ENCODE measurements at regions not wholly inside any gene's neighbourhood (a gene's known extent, or its start where the extent isn't known, plus 50 kb on each side); places are given as distances from the start of the nearest gene placed in this dataset.

DNA sequence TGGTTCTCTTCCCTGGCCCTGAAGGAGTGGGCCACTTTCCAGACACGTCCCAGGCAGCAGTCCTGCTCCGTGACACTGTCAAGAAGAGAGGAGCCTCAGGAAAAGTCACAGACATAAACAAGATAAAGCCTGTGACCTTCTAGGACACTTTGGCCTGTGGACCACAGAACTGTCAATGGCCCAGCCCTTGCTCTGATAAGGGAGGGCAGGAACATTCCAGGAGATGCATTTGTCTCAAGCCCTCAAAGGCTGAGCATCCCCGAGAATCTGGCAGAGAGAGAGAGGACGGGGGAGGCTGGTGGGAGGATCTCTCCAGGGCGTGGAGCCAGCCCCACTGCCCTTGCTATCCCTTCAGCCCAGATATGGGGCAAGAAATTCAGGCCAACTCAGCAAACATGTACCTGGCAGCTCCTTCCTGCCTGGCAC is 476.4 kb downstream of the INSC start:
- no peak overlapping the region for H2AFZ ChIP-seq (ENCODE audit: low read depth, low read length)
- H3K27me3 ChIP-seq (ENCODE audit: insufficient read depth, low read length, poor library complexity) = no peaks in the 10 kb centered on the region
- no peak overlapping the region for H3K27ac ChIP-seq (ENCODE audit: low read length)
- H3K4me1 ChIP-seq (ENCODE audit: insufficient read depth, low read length) = no peaks in the 10 kb centered on the region
- H3K9me3 ChIP-seq (ENCODE audit: insufficient read depth, low read length, severe bottlenecking) = no peaks in the 10 kb centered on the region
- H4K20me1 ChIP-seq (ENCODE audit: insufficient read depth, low read length) = no peaks in the 10 kb centered on the region
- DNase-seq (no peak), ATAC-seq (ENCODE audit: insufficient read depth, low read depth) (no peak)
- no peaks in the 10 kb centered on the region for H3K36me3 ChIP-seq (ENCODE audit: insufficient read depth, low read length)
- no peak overlapping the region for H3K9ac ChIP-seq (ENCODE audit: low read depth, low read length)
- no peak for TF ChIP-seq EZH2 (IDR thresholded peaks at IDR 0.05; ENCODE audit: borderline replicate concordance, low read depth, low read length, severe bottlenecking)
- TF ChIP-seq, protein P1, sequence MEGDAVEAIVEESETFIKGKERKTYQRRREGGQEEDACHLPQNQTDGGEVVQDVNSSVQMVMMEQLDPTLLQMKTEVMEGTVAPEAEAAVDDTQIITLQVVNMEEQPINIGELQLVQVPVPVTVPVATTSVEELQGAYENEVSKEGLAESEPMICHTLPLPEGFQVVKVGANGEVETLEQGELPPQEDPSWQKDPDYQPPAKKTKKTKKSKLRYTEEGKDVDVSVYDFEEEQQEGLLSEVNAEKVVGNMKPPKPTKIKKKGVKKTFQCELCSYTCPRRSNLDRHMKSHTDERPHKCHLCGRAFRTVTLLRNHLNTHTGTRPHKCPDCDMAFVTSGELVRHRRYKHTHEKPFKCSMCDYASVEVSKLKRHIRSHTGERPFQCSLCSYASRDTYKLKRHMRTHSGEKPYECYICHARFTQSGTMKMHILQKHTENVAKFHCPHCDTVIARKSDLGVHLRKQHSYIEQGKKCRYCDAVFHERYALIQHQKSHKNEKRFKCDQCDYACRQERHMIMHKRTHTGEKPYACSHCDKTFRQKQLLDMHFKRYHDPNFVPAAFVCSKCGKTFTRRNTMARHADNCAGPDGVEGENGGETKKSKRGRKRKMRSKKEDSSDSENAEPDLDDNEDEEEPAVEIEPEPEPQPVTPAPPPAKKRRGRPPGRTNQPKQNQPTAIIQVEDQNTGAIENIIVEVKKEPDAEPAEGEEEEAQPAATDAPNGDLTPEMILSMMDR (IDR thresholded peaks at IDR 0.05; ENCODE audit: borderline replicate concordance, extremely low read depth, low read length, poor library complexity, severe bottlenecking) = no peak
- no peaks in the 10 kb centered on the region for H3K79me2 ChIP-seq (ENCODE audit: insufficient read depth, low read length)
- no peak overlapping the region for H3K4me3 ChIP-seq (ENCODE audit: low read depth in 1 of 2, low read length in 2 of 2)
- H3K4me2 ChIP-seq (ENCODE audit: insufficient read depth, low read length) = no peak overlapping the region

DNA sequence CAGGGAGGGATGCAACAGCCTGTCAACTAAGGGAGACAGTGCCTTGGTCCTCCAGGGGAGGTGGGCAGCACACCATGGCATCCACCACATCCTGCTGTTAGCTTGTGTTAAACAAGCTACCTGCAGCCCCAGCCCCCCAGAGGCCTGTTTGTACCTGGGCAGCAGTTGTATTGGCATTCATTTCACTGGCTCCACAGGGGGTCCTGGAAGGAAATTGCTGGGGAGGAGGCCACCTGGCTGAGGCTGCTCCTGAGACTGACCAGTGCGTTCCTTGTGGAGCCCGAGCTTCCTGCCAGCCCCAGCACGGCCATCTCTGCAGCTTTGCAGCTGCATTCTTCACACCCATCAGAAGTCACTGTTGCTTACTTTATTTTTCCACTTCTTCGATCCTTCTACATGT is 479.9 kb downstream of the INSC start:
- Histone ChIP-seq H4K20me1 (ENCODE audit: insufficient read depth, low read length) (no peaks in the 10 kb centered on the region), H3K9ac (ENCODE audit: low read depth, low read length) (no peak overlapping the region), H3K27me3 (ENCODE audit: insufficient read depth, low read length, poor library complexity) (no peaks in the 10 kb centered on the region), H3K4me1 (ENCODE audit: insufficient read depth, low read length) (no peaks in the 10 kb centered on the region), H3K79me2 (ENCODE audit: insufficient read depth, low read length) (no peaks in the 10 kb centered on the region), H3K36me3 (ENCODE audit: insufficient read depth, low read length) (no peaks in the 10 kb centered on the region), H2AFZ (ENCODE audit: low read depth, low read length) (no peak overlapping the region), H3K27ac (ENCODE audit: low read length) (no peak overlapping the region), H3K4me2 (ENCODE audit: insufficient read depth, low read length) (no peak overlapping the region), H3K4me3 (ENCODE audit: low read depth in 1 of 2, low read length in 2 of 2) (no peak overlapping the region), H3K9me3 (ENCODE audit: insufficient read depth, low read length, severe bottlenecking) (no peaks in the 10 kb centered on the region)
- DNase-seq (no peak), ATAC-seq (ENCODE audit: insufficient read depth, low read depth) (no peak)
- TF ChIP-seq EZH2 (IDR thresholded peaks at IDR 0.05; ENCODE audit: borderline replicate concordance, low read depth, low read length, severe bottlenecking) = no peak
- TF ChIP-seq, protein P1 (IDR thresholded peaks at IDR 0.05; ENCODE audit: borderline replicate concordance, extremely low read depth, low read length, poor library complexity, severe bottlenecking) = no peak

DNA sequence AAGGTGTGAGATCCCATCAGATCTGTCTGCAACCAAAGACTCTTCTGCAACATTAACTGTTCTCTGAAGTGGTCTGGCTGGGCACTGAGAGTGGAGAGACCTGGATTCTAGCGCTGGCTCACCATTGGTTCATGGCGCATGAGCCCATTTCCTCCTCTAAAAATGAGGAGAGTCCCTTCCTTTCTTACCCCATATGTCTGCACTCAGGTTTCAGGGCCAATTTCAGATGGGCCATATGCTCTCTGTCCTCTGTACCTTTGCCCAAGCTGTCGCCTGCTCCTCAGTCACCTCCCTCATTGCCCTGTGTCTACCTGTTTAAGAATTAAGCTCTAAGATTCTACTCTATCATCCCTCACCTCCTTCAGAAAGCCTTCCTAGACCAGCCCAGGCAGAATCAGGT is 484.7 kb downstream of the INSC start:
- no peak overlapping the region for H3K4me2 ChIP-seq (ENCODE audit: insufficient read depth, low read length)
- H3K9me3 ChIP-seq (ENCODE audit: insufficient read depth, low read length, severe bottlenecking) = no peaks in the 10 kb centered on the region
- no peaks in the 10 kb centered on the region for H3K4me1 ChIP-seq (ENCODE audit: insufficient read depth, low read length)
- H2AFZ ChIP-seq (ENCODE audit: low read depth, low read length) = no peak overlapping the region
- ATAC-seq (ENCODE audit: insufficient read depth, low read depth) (no peak), DNase-seq (no peak)
- H3K36me3 ChIP-seq (ENCODE audit: insufficient read depth, low read length) = no peaks in the 10 kb centered on the region
- H3K4me3 ChIP-seq (ENCODE audit: low read depth in 1 of 2, low read length in 2 of 2) = no peak overlapping the region
- no peak for TF ChIP-seq EZH2 (IDR thresholded peaks at IDR 0.05; ENCODE audit: borderline replicate concordance, low read depth, low read length, severe bottlenecking)
- TF ChIP-seq, protein P1 (IDR thresholded peaks at IDR 0.05; ENCODE audit: borderline replicate concordance, extremely low read depth, low read length, poor library complexity, severe bottlenecking) = no peak
- no peaks in the 10 kb centered on the region for H3K27me3 ChIP-seq (ENCODE audit: insufficient read depth, low read length, poor library complexity)
- no peak overlapping the region for H3K9ac ChIP-seq (ENCODE audit: low read depth, low read length)
- H3K27ac ChIP-seq (ENCODE audit: low read length) = no peak overlapping the region
- no peaks in the 10 kb centered on the region for H4K20me1 ChIP-seq (ENCODE audit: insufficient read depth, low read length)
- H3K79me2 ChIP-seq (ENCODE audit: insufficient read depth, low read length) = no peaks in the 10 kb centered on the region

DNA sequence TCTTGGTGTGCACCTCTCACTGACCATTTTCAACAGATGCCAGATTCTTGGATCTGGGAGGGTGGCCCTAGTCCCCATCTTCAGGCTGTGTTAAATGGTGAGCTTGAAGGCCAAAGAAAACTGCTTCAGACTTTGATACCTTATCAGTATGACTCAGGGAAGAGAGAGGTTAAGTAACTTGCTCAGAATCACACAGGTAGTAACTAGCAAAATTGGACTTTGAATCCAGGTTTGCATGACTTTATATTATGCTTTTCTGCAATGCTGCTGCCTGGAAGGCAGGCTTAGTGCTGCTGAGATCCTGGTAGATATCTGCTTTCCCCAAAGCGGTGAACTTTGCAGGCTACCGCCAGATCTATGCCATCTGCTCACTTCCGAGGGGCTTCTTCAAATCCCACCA is 487.3 kb downstream of the INSC start:
- no peaks in the 10 kb centered on the region for H3K4me1 ChIP-seq (ENCODE audit: insufficient read depth, low read length)
- no peak overlapping the region for H3K27ac ChIP-seq (ENCODE audit: low read length)
- H3K9me3 ChIP-seq (ENCODE audit: insufficient read depth, low read length, severe bottlenecking) = no peaks in the 10 kb centered on the region
- DNase-seq = no peak
- H3K4me3 ChIP-seq (ENCODE audit: low read depth in 1 of 2, low read length in 2 of 2) = no peak overlapping the region
- H3K27me3 ChIP-seq (ENCODE audit: insufficient read depth, low read length, poor library complexity) = no peaks in the 10 kb centered on the region
- no peaks in the 10 kb centered on the region for H3K36me3 ChIP-seq (ENCODE audit: insufficient read depth, low read length)
- H3K79me2 ChIP-seq (ENCODE audit: insufficient read depth, low read length) = no peaks in the 10 kb centered on the region
- H2AFZ ChIP-seq (ENCODE audit: low read depth, low read length) = no peak overlapping the region
- no peak overlapping the region for H3K4me2 ChIP-seq (ENCODE audit: insufficient read depth, low read length)
- no peak for TF ChIP-seq EZH2 (IDR thresholded peaks at IDR 0.05; ENCODE audit: borderline replicate concordance, low read depth, low read length, severe bottlenecking)
- TF ChIP-seq, protein P1 (IDR thresholded peaks at IDR 0.05; ENCODE audit: borderline replicate concordance, extremely low read depth, low read length, poor library complexity, severe bottlenecking) = no peak
- ATAC-seq (ENCODE audit: insufficient read depth, low read depth) = no peak
- no peaks in the 10 kb centered on the region for H4K20me1 ChIP-seq (ENCODE audit: insufficient read depth, low read length)
- no peak overlapping the region for H3K9ac ChIP-seq (ENCODE audit: low read depth, low read length)
